Activated T-cell treated with anti-CD3 and anti-CD28 coated beads for 4 hours (primary cell): ENCODE measurements at regions not wholly inside any gene's neighbourhood (a gene's known extent, or its start where the extent isn't known, plus 50 kb on each side); places are given as distances from the start of the nearest gene placed in this dataset.

Experiments
- DNase-seq: peaks from one replicate; pipeline ENCODE4 v3.0.0-alpha.2; 2020

DNA sequence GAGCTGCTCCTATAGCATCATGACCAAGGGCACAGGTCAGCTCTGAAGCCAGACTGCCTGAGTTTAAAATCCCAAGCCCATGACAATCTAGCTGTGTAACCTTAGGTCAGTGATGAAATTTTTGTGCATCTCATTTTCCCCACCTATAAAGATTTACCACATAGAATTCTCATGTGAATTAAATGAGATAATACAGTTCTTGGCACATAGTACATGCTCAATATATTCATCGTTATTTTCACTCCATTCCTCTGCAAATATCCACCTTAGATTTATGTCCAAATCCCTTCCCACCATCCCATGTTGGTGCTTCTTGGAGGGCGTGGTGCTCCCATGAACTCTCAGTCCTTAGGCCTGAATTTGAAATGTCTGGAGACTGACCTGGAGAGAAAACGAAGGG lies 300.1 kb downstream of the TLE3 start:
- DNase-seq: no peak

DNA sequence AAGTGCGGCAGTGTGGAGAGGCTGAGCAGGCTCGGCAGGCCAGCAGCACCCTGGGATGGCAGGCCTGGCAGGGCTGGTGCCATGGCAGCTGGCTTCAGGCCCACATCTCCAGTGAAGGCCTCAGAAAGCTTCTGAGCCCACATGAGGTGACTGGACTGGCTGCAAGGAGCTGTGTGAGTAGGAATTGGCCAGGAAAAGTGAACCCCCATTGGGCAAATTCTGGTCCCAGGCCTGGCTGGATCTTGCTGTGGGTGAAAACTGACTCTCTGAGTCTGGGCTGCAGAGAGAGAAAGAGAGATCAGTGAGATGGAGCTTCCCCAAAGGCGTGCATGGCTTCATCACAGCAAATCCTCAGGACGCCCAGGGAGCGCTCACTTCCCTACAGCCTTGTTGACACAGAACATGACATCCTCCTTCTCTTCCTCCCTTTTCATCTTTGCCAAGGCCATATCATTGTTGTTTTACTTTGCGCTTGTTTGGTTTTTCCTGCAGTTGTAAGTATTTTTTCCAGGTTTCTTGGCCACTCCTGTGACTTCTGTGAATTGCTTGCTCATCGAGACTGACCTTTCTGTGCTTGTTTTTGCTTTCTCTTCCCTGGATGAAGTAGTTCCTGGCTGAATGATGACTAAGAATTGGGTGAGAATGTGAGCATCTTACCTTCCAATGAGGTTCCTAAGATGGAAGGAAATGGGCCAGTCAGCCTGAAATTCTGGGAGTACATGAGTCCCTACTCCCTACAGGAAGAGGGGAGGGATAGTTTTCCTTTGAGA lies 299.1 kb downstream of the TLE3 start:
- no peak for DNase-seq

DNA sequence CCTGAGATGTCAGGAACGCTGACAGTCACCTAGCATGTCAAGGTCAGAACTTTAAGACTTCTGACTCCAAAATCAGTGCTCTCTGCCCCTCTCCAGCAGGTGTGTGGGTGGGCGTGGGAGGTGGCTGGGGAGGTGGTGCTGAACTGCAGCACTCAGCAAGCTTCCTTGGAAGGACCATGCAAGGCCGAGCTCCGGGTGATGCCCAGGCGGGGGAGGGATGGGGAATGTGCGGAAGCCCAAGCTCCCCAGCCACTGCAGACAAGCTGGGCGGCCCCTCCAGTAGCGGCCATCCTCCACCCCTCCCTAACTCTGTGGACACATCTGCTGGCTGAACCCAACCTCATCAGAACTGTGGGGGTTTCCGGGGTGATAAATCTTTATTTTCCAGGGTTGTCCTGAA lies 296.6 kb downstream of the TLE3 start:
- no peak for DNase-seq

DNA sequence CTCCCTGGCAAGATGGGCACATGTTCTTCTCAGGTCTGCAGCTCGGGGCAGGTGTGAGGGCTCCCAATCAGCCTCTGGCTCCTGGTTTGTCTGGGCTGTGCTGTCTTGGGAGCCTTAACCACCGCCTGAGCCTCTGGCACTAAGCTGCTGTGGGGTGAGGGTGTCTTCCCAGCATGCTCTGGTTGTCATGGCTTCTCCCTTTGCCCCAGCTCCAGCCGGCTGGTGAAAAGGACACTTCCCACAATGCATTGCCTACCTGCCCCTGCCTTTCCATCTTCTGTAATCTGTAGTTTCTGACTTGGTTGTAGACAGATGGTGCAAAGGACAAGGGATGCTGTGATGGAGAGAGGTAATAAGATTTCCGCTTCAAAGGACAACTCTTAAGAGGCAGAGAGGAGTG lies 295.3 kb downstream of the TLE3 start:
- DNase-seq: no peak

GRCh38 chr15:69804786-69805185 lies 292.9 kb downstream of the TLE3 start:
- no peak for DNase-seq

DNA sequence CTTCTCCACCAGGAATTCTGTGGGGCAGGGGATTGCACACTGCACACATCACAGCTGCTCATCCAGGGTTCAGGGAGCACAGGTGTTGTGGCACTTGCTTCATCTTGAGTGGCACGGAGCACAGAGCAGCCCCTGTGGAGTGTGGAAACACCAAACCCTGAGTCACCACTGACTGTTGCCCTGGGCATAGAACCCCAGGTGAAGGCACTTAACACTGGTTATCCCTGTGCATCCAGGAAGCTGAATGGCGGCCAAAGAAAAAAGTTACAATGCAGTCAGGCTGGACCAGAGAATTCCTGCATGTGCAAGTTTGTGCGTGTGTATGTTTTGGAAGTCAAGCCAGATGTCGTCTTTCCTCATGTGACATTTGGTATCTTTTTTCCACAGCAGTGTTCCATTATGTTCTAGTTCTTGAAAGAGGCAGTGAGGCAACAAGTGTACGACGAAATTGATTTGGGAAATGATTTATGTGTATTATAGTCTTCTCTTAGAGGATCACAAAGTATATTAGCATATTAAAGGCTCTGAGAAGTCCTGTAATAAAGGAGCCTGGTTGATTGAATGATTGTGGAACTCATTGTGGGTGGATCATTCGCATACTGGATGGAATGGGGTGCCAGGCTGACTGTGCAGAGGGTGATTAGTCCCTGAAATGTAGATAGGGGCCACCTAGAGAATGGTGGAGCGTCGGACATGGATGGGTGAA lies 292.3 kb downstream of the TLE3 start:
- no peak for DNase-seq

- DNase-seq: no peak
These were observed 291.3 kb downstream of the TLE3 start for GRCh38 chr15:69806287-69806915.

DNA sequence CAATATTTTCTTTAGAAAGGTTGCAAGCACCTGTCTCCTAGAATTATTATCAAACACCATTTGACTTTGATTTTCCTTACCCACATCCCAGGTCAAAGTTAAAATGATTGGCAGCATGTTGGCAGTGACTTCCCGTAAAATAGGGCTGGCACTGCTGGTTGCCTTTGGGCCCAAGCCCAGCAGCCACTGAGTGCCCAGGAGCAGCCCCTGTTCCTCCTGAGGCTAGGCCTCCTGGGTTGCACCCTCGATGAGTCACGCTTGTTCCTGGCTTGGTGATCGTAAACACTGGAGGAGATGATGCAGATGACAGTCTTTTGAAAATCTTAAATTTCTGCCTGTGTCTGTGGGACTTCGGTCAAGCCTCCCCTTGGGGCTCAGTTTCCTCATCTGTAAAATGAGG lies 290.0 kb downstream of the TLE3 start:
- no peak for DNase-seq

DNA sequence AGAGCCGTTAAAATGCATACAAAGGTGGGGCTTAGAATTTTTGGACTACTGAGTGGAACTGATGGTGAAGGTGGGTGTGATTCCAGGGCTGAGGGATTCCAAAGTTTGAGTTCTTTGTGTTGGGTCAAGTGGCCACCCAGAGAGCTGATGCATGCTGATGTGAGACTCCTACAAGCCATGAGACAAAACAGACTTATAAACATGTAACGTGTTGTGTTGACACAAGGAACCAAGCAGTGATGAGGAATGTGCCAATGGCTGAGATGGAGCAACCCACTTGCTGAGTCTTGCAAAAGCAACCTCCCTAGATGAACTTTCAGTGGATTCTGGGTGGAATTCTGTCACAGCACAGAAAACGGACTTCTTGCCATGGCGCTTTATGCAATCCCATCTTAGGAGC lies 289.0 kb downstream of the TLE3 start:
- DNase-seq: no peak

DNA sequence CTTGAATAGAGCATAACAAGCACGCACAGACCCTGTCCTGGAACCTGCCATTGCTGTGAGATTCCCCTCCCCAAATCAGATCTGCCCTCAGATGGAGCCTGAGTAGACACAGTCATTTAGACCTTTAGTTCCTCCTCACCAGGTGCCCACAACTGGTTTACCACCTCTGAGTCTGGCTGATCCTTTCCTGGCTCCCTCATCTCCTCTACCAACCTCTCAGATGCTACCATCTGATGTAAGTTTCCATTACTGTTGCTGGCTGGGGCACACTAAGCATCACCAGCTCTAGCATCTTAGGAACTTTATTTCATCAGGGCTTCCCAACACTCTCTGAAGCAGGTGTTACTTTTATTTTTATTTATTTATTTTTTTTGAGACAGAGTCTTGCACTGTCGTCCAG lies 288.3 kb downstream of the TLE3 start:
- no peak for DNase-seq

DNA sequence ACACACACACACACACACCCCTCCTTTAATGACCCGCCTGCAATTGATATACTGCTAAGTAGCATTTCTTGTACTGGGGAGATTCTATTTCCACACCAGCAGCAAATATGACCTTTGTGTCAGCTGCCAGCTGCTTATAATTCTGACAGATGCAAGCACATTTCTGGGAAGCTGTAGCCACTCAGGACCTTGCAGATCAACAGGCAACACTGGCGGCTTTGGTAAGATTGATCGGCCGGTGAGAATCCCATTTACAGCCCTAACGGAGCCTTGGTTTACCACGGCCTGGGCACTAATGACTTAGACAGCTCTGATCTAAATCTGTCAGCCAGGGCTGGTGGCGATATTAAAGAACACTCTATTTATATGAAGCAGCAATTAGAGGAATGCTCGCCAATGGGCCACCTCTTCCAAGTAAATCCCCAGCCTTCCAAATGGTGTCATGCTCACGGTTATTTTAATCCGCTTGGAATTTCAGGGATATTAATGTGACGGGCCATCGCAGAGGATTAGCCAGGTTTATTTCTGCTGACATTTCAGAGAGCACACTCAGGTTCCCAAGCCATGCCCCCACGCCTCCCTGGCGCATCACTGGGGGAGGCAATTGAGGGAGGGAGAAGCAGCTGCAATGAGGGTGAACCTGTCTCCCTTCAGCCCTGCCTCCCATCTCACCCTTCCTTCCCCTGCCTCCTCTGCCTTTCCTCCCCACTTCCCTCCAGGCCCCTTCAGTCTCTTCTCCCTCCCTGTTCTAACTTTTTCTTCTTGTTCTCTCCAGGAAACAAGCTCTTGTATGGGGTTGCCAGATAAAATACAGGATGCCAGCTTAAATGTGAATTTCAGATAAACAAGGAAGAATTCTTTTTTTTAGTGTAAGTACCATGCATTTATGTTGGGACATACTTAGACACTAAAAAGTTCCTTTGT lies 287.0 kb downstream of the TLE3 start:
- DNase-seq: no peak

DNA sequence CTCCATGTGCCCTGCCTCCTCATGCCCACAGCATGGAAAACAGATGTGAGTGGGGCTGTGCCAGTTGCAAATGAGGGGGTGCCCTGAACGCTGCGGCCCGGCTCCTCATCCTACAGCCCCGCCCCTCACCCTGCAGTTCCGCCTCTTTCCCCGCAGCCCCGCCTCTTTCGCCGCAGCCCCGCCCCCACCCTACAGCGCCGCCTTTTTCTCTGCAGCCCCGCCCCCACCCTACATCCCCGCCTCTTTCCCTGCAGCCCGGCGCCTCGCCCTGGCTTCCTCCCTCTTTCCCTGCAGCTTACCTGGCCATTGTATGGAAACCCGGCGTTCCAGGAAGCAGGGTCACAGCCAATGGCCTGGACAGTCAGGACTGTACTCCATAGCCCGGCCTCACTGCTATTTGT lies 284.9 kb downstream of the TLE3 start:
- DNase-seq: no peak

GRCh38 chr15:69813881-69814280 lies 283.8 kb downstream of the TLE3 start:
- no peak for DNase-seq

DNA sequence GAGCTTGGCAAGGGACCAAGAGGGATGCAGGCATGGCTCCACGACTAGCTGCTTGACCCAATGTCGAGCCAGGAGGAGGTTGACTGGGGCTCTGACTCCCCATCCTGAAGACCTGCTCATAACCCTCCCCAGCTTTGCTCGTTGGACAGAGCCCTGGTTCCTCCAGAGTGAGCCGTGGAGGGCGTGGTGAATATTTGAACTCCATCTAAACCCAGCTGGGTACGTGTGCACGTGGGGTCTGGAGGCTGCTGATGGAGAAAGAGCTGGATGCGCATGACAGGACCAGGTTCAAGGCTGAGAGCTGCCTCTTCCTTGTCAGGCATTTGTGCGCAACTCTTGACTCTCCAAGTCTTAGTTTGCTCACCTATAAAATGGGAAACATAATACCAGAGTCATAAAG lies 282.8 kb downstream of the TLE3 start:
- DNase-seq: no peak

- DNase-seq: no peak
These were observed 281.9 kb downstream of the TLE3 start for GRCh38 chr15:69815793-69816192.

DNA sequence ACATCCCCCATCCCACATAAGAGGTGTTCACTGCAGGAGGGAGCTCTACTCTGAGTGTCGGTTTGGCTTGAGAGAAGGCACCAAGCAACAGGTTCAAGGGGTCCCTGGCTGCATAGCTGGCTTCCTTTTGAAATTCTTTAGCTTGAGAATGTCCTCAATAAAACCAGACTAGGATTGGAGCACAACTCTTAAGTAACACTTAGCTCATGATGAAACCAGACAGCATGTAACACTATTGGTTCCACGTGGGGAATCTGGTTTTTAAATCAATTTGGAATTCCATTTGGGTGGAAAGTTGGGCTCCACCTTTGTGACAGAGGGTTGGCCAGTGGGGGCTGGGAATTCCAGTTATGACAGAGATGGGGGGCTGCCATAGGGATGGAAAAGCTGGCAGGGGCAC lies 281.2 kb downstream of the TLE3 start:
- DNase-seq: no peak

- DNase-seq: no peak
These were observed 279.2 kb downstream of the TLE3 start for GRCh38 chr15:69818529-69818928.

DNA sequence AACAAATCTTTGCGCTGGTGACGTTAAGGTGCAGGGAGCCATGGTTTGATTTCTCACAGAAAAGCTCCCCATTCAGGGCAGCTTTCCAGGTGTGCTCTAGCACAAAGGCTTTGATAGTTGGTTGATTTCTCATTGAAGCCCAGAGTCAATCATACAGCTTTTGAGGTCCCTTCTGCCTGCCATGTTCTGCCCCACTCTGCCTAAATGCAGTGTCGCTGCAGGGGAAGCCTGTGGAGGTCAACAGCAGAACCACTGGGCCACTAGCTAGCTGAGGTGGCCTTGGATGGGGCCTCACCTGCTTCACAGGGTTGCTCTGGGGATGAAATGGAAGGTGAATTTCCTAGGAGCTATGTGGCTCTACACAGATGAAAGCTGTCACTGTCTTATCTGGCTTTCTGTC lies 278.3 kb downstream of the TLE3 start:
- DNase-seq: no peak

- no peak for DNase-seq
These were observed 276.9 kb downstream of the TLE3 start for GRCh38 chr15:69820819-69821218.

- DNase-seq: no peak
These were observed 274.4 kb downstream of the TLE3 start for GRCh38 chr15:69823223-69823907.

DNA sequence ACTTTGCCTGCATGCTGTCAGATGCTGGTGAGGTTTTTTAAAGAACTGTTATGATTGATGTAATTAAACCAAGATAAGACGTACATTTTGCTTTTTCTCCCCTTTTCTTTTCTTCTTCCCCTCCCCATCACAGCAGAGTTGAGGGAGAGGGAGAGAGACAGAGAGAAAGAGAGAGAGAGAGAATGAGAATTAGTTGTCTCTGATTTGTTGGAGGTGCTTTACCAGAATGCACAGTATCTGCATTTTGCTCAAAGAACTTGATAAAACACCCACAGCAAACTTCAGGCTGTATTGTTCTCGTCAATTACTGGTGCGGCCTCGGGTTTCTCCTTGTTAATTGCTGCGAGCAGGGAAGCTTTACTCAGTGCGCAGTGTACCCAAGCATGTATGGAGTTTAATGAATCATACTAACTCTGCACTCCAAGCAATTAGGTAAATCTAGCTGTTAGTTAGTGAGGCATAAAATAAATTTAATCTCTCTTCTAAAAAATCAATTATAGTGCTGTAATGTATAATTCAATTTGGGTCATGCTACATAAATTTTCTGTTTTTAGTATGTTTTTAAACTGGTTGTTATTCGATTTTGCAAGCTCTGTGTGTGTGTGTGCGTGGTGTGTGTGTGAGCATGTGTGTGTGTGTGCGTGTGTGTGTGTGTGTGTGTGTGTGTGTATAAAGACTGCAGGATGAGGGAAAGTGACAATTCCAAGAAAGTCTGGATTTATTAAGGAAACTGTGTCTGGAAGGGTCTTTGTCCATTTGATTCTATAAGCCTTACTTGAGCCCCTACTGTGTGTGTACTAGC lies 273.4 kb downstream of the TLE3 start:
- no peak for DNase-seq
